Ovary (tissue), 3 donors: ENCODE measurements at regions not wholly inside any gene's neighbourhood (a gene's known extent, or its start where the extent isn't known, plus 50 kb on each side); places are given as distances from the start of the nearest gene placed in this dataset.

ENCODE experiments used
- POLR2A ChIP-seq: fragments of 450-650 bp; IDR thresholded peaks from one replicate; pipeline ENCODE4 v1.6.1; 2017; ENCODE audit warnings: antibody characterized with exemption, mild to moderate bottlenecking, moderate library complexity
- TF ChIP-seq, protein P1 (sequence below), 3 donors: fragments of 450-650 bp in 2 of 3; fragments of 200-600 bp in 1 of 3; IDR thresholded peaks; one replicate each; pipeline versions ENCODE4 v1.5.1 to v1.8.0; 2016 to 2022; ENCODE audit warnings: antibody characterized with exemption in 3 of 3, mild to moderate bottlenecking in 1 of 3
- donor health status: DM: no; HTN: no; CAD: no.

DNA sequence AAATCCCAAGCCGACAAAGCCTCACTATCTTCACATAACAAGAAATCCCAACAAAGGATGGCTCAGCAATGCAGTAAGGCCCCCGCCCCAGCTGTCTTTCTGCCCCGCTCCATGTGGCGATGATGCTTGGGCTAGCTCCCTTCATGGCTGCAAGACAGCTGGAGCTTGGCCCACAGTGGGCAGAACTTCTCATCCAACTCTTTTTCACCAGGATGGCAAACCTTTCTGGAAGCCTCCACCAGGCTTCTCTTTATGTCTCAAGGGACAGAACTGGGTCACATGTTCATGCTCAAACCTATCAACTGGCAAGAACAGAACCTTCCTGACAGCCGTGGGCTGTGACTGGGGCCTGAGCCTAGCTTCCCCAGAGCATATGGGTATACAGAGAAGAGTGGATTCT lies 260.5 kb upstream of the MKLN1 start:
- TF ChIP-seq, protein P1, sequence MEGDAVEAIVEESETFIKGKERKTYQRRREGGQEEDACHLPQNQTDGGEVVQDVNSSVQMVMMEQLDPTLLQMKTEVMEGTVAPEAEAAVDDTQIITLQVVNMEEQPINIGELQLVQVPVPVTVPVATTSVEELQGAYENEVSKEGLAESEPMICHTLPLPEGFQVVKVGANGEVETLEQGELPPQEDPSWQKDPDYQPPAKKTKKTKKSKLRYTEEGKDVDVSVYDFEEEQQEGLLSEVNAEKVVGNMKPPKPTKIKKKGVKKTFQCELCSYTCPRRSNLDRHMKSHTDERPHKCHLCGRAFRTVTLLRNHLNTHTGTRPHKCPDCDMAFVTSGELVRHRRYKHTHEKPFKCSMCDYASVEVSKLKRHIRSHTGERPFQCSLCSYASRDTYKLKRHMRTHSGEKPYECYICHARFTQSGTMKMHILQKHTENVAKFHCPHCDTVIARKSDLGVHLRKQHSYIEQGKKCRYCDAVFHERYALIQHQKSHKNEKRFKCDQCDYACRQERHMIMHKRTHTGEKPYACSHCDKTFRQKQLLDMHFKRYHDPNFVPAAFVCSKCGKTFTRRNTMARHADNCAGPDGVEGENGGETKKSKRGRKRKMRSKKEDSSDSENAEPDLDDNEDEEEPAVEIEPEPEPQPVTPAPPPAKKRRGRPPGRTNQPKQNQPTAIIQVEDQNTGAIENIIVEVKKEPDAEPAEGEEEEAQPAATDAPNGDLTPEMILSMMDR (IDR thresholded peaks at IDR 0.05) = no peak
- TF ChIP-seq POLR2A = no peak
